H54 (cell line): ENCODE measurements at regions not wholly inside any gene's neighbourhood (a gene's known extent, or its start where the extent isn't known, plus 50 kb on each side); places are given as distances from the start of the nearest gene placed in this dataset.
A peak's percentile ranks its signal among the peaks of the same experiment; 100 is the strongest.

Experiments used
- DNase-seq: peaks from one replicate; pipeline ENCODE4 v3.0.0; 2011; ENCODE audit warnings: low spot score, mixed read lengths; ENCODE audit not compliant: insufficient read length
- FAIRE-seq: peaks from 3 replicates; lab custom pipeline; 2011; peaks lifted over from hg19 to GRCh38; lab: Jason Lieb, UNC
- POLR2A ChIP-seq: IDR thresholded peaks from 2 replicates; pipeline ENCODE4 v1.6.1; 2011; ENCODE audit warnings: low read depth, mild to moderate bottlenecking, low read length

GRCh38 chr7:88357781-88358525 lies 51.3 kb upstream of the STEAP4 start:
- TF ChIP-seq POLR2A = no peak
- DNase-seq = no peak
- FAIRE-seq = no peak

DNA sequence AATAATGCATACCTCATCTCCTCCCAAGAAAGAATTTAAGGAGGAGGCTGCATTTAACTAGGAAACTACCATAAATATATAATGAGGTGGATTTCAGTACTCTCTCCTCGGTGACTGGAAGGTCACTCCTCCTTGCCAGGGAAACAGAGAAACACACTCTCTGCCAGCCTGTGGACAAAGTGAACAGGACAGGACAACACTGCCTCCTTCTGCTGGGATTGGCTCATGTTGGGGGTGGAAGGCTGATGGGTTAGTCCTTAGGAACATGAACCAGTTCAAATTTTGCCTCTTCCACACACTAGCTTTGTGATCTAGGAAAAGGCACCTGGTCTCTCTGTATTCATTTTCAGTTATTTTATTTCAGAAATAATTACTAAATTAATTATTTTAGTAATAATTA lies 50.6 kb upstream of the STEAP4 start:
- no peak for TF ChIP-seq POLR2A
- DNase-seq (peak; percentile 3), FAIRE-seq (peak; percentile 60)
